GDM1 (cell line): ENCODE measurements at regions not wholly inside any gene's neighbourhood (a gene's known extent, or its start where the extent isn't known, plus 50 kb on each side); places are given as distances from the start of the nearest gene placed in this dataset.

Experiments used
- DNase-seq: peaks from one replicate; lab custom pipeline; 2025; lab: John Stamatoyannopoulos, UW

DNA sequence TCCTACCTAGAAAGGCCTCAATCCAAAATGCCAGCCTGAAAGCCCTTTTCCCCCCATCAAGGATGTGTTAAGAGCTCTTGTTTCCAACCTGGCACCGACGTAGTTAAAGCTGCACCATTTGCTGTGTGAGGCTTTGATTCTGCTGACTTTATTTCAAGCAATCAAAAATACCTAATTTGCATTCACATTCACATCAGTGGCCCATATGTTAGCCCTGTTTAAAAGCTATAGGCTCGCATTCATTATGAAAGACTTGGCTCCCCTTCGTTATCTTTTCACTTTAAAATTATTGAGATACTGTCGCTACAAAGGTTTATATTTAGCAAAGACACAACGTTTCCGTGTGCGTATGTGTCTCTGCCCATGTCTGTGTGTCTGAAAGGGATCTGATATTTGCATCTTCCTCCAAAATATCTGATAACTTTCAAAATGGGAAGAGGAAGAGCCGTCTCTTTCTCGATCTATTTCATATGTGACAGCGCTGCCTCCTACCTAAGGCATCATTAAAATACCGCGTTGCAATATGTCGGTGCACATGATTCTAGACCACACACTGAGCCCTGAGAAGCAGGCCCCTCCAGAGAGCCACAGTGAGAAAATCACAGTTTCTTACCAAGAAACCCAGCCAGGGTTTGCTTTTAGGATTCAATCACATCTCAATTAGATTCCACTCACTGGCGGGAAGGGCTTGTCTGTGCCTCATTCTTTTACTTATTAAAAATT lies 57.1 kb upstream of the ITPRID1 start:
- DNase-seq, result no peak

DNA sequence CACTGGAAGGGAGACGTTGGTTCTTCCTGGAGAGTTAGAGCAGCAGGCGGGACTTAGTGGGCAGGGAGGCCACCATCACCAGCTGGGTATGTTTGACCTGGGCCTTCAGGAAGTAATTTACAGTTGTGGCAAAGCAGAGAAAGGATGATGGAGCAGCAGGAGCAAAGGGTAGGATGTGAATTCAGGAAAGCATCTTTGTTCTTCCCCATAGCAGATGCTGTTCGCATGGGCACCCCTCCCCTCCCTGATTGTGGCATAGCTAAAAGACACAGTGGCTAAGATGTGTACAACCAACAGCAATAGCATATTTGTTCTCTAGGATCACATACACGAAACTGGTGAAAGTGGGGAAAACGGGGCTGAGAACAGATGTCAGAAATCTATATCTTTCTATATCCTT lies 56.3 kb upstream of the ITPRID1 start:
- DNase-seq, result no peak

DNA sequence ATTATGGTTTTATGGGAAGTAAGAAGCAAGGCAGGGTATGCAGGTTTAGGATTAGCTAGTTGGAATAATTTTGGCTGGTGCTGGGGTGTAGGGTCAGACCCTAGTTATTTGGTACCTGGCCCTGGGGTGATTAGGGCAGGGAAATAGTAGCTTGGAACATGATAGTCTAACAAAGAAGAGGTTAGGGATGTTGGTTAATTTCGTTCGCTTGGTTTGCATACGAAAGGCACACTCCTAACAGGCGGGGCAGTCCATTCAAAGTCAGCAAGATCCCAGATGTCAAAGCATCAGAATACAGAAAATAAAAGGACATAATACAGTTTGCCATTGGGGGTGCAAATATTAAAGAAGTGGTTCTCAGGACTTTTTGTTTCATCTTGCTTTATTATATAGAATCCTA lies 55.7 kb upstream of the ITPRID1 start:
- no peak for DNase-seq

GRCh38 chr7:31462636-31463035 lies 51.3 kb upstream of the ITPRID1 start:
- no peak for DNase-seq
